ENCODE measurements at regions not wholly inside any gene's neighbourhood (a gene's known extent, or its start where the extent isn't known, plus 50 kb on each side); places are given as distances from the start of the nearest gene placed in this dataset.

DNA sequence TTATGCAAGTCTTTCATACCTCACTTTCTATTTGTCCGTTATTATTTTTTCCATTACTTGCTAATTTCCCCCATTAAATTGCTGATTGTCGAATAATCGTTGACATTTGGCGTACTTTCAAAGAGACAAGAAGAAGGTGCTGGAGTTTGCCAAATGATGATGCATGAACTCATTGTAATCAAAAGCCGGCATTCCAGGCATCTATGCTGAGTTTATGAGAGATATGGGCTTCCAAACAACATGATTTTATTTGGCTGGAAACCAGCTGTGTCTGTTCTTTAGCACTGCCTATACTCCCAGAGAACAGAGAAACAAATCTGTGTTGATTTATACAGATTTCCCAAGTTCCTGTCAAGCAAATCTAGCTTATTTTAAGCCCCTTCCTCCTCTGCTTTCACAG, 80.8 kb upstream of the RPS6KA3 start:
- H3K4me1 ChIP-seq = no peaks in the 10 kb centered on the region
- no peak overlapping the region for H3K4me3 ChIP-seq
- no peaks in the 10 kb centered on the region for H3K9me3 ChIP-seq
- no peaks in the 10 kb centered on the region for H3K36me3 ChIP-seq
- TF ChIP-seq, protein P1, sequence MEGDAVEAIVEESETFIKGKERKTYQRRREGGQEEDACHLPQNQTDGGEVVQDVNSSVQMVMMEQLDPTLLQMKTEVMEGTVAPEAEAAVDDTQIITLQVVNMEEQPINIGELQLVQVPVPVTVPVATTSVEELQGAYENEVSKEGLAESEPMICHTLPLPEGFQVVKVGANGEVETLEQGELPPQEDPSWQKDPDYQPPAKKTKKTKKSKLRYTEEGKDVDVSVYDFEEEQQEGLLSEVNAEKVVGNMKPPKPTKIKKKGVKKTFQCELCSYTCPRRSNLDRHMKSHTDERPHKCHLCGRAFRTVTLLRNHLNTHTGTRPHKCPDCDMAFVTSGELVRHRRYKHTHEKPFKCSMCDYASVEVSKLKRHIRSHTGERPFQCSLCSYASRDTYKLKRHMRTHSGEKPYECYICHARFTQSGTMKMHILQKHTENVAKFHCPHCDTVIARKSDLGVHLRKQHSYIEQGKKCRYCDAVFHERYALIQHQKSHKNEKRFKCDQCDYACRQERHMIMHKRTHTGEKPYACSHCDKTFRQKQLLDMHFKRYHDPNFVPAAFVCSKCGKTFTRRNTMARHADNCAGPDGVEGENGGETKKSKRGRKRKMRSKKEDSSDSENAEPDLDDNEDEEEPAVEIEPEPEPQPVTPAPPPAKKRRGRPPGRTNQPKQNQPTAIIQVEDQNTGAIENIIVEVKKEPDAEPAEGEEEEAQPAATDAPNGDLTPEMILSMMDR (IDR thresholded peaks at IDR 0.05) = no peak
- intact Hi-C loops (cut with DNase I) = no loop called here
- H3K27ac ChIP-seq = no peak overlapping the region
- H3K27me3 ChIP-seq = no peaks in the 10 kb centered on the region
- no peak overlapping the region for H3K9ac ChIP-seq (ENCODE audit: low read depth in 2 of 2, low read length in 2 of 2)
- no peak for DNase-seq

DNA sequence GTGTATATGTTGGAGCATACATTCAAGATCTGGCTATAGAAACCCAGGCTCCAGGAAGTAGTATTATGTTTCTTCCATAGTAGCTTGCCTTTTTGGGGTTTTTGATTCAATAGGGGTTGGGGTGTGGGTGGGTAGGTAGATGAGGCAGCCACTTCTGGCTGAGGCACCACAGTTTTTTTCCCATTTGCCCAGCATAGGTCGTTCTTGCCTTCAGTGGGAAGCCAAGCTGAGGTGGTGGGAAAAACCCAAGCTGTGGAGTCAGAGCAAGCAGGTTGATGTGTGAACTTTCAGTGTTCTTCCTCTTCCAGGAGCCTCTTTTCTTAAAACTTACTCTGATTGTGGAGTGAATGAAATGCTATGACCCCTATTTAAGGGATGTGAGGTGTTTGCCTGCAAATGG, 67.0 kb upstream of the RPS6KA3 start:
- H3K27ac ChIP-seq = no peak overlapping the region
- H3K4me3 ChIP-seq = no peak overlapping the region
- no peak for DNase-seq
- no peak overlapping the region for H3K9ac ChIP-seq (ENCODE audit: low read depth in 2 of 2, low read length in 2 of 2)
- no peaks in the 10 kb centered on the region for H3K4me1 ChIP-seq
- H3K27me3 ChIP-seq = no peaks in the 10 kb centered on the region
- H3K9me3 ChIP-seq = no peaks in the 10 kb centered on the region
- intact Hi-C loops (cut with DNase I) = no loop called here
- no peaks in the 10 kb centered on the region for H3K36me3 ChIP-seq
- TF ChIP-seq, protein P1 (IDR thresholded peaks at IDR 0.05) = no peak

DNA sequence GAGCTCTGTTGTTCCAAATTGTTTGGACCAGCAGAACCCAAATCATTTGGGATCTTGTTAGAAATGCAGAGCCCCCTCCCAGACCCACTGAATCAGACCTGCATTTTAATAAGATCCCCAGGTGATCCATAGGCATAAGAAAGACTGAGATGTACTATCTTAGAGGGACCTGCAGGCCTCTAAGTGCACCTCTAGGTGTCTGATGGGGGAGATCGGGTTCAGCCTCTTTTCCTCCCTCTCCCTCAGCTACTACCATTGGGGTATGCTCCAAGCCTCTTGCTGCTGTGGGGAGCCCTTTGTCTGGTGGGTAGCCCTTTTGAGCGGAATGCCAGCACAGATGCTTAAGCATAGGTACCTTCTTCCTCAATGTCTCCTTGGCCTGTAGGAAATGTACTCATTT, 63.8 kb upstream of the RPS6KA3 start:
- Histone ChIP-seq H3K9ac (ENCODE audit: low read depth in 2 of 2, low read length in 2 of 2) (no peak overlapping the region), H3K4me3 (no peak overlapping the region), H3K4me1 (no peaks in the 10 kb centered on the region), H3K9me3 (no peaks in the 10 kb centered on the region), H3K27ac (no peak overlapping the region), H3K36me3 (no peaks in the 10 kb centered on the region), H3K27me3 (no peaks in the 10 kb centered on the region)
- TF ChIP-seq, protein P1 (IDR thresholded peaks at IDR 0.05) = no peak
- DNase-seq = no peak
- intact Hi-C loops (cut with DNase I) = no loop called here

DNA sequence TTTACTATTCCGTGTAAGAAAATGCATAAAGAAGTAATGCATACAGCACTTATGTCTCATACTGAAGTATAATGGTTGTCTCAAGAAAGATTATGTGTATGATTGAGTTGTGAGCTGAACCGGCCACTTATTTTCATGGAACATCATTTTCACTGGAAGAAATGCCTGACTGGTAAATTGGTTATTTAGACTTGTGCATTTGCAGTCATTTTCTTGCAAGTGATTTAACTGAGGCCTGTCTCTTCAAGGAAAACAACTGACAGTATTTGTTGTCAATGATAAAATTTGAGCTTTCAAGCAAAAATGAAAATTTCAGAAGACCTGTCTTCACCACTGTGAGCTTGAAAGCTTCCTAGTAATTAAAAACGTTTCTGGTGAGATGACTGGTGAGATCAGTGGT, 62.7 kb upstream of the RPS6KA3 start:
- Histone ChIP-seq H3K27ac (no peak overlapping the region), H3K27me3 (no peaks in the 10 kb centered on the region), H3K4me1 (no peaks in the 10 kb centered on the region), H3K9ac (ENCODE audit: low read depth in 2 of 2, low read length in 2 of 2) (no peak overlapping the region), H3K4me3 (no peak overlapping the region), H3K9me3 (no peaks in the 10 kb centered on the region), H3K36me3 (no peaks in the 10 kb centered on the region)
- DNase-seq = no peak
- intact Hi-C loops (cut with DNase I) = no loop called here
- TF ChIP-seq, protein P1 (IDR thresholded peaks at IDR 0.05) = no peak

DNA sequence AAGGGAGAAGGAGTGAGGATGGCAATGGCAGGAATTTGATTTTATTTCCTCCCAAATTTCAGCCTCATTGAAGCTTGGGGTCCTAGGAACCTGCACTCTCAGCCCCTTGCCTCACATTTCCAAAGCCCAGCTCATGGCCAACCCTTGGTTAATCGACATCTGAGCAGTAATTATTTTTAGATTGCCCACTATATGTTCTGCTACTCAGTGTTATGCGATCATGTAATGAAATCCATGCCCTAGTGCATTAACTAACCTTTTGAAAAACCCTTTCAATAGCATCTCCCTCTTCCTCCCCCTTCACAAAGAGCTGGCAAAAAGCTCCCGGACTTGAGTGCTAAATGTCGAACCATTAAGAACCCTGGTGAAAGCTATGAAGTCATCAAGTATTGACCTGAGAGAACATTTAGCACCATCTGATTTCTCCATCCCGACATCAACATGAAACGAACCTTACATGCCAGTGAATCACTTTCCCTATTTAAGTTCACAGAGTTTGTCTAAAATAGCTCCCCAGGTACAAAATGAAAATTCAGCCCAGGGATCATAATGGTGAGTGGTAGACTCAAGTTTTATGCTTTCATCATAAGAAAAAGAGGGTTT, 59.2 kb upstream of the RPS6KA3 start:
- Histone ChIP-seq H3K9me3 (no peaks in the 10 kb centered on the region), H3K9ac (ENCODE audit: low read depth in 2 of 2, low read length in 2 of 2) (no peak overlapping the region), H3K4me1 (no peaks in the 10 kb centered on the region), H3K4me3 (no peak overlapping the region), H3K27ac (no peak overlapping the region), H3K36me3 (no peaks in the 10 kb centered on the region), H3K27me3 (no peaks in the 10 kb centered on the region)
- no peak for DNase-seq
- TF ChIP-seq, protein P1 (IDR thresholded peaks at IDR 0.05) = no peak
- intact Hi-C loops (cut with DNase I) = no loop called here

All from colonic mucosa (tissue), 4 donors.